T-helper 1 cell treated with Interleukin-12 subunit alpha and Interleukin-12 subunit beta and Interleukin-4 antibody, amounts not matched to agents 30 ng/mL and 1 ng/mL, for 36 hours (primary cell): ENCODE measurements at regions not wholly inside any gene's neighbourhood (a gene's known extent, or its start where the extent isn't known, plus 50 kb on each side); places are given as distances from the start of the nearest gene placed in this dataset.
"Not testable (repeated sequence)": the region's sequence is repeated elsewhere in the genome, so short reads cannot be mapped to it uniquely, and the experiment has no call there.

Source experiments
- intact Hi-C: fragments of 100-400 bp; cut with micrococcal nuclease; formaldehyde crosslinking; loops from one replicate; pipeline ENCODE4 v1.15.1; 2024

DNA sequence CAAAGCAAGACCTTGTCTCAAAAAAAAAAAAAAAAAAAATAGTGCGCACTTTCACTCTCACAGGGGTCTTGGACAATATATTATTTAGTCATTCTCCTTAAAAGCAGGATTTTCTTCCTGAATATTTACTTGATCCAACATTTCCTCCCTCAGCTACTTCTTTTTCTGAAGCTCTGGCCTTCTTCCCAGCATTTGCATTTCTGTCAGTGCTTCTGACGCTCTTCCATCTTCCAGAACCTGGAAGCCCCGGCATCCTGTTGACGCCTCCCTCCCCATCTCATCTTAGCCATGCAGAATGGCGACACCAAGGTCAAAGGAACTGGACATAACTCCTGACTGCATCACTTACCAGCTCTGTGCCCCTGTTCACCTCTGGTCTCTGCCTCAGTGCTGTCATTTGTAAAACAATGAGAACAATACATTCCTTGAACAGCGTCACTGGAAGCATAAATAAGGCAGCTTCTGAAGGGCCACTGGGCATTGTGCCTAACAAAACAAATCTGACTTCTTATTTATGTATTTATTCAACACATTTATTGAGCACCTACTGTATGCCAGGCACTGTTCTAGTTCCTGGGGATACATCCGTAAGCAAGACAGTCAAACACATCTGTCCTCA, 90.9 kb upstream of the MDM1 start:
- intact Hi-C loops: no loop called here

DNA sequence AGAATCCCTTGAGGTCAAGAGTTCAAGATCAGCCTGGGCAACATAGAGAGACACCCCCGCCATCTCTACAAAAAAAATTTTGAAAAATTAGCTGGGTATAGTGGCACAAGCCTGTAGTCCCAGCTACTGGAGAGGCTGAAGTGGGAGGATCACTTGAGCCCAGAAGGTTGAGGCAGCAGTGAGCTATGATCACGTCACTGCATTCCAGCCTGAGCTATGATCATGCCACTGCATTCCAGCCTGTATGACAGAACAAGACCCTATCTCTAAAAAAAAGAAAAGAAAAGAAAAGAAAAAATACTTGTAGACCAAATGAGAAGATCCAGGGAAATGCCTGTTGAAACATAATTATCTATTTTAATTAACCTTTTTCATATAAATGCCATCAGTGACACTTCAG, 93.8 kb upstream of the MDM1 start:
- intact Hi-C loops: no loop called here

DNA sequence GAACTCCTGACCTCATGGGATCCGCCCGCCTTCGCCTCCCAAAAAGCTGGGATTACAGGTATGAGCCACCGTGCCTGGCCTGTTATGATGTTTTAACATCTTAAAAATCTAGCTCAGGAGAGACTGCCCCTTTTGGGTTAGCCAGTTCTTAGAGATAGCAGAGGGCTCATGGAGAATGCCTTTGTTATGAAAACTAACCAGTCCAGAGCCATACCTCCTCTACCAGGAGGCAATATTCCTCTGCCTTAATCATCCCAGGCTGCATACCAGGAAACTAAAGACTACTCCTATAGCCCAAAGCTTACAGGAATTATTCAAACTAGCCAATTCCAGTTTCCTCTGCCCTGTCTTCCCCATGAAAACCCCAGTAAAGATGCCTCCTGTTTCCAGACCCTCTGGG, 96.0 kb upstream of the MDM1 start:
- intact Hi-C loops: no loop called here

DNA sequence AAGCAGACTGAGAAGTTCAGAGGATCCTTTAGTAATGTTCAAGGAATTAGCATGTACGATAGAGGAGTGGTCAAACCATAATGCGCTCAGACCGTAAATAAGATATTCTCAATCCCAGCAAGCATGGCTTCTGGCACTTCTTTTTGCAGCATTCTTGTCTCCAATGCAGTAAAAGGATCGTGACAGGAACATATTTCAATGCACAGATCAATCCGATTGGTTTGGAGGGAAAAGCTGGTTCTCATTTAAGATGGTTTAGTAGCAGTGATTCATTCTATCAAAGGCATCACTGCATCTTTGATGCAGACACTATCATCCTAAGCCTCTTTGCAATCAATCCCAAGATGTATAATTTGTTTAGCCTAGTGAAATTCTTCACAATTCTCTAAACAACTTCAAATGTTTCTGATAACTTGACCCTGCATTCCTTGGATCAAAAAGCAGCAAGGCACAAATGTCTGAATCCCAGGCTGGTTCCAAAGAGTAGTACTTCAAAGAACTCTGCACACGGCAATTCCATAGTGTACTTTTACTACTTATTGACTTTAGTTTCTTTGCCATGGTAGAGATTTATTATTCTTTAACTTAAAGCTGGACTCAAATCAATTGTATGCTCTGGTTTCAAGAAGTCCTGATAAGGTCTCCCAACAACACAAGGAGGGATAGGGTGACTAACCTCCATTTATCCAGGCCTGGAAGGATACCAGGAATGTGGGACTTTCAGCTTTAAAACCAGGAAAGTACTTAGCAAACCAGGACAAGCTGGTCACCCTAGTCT, 96.8 kb upstream of the MDM1 start:
- intact Hi-C loops: no loop called here

DNA sequence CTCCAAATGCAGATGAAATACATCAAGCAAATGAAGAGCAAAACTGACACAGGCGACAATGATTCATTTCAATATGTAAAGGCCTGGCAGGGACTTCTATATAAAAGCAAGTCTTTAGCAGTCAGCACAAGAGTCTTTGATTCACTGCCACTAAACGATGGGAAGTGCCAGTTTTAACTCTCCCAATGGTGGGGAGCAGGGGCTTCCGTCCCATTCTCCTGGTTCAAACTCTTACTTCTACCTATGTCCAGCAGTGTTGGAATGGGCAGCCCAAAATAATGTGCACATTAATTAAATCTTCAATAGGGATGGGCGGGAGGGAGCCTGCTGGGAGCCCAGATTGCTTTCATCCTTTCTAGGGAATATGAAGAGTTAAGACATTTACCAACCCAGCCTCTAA, 97.5 kb upstream of the MDM1 start:
- intact Hi-C loops: no loop called here

DNA sequence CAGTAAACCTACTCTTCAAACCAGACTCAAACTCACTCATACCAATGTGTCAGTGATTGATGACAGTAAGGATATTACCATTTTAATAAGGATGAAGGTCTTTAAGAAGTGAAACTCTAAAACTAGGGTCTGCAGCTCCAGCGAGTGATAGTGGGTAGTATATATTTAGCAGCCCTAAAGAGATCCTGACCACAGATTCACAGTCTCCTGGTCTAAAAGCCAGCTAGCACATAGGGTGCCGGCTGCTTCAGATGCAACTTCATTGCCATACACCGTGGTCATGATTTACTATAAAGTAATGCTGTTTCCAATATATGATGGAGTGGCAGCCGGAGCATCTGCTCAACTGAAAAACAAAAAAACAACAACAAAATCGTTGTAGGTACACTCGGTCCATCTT, 99.6 kb upstream of the MDM1 start:
- intact Hi-C loops: no loop called here

DNA sequence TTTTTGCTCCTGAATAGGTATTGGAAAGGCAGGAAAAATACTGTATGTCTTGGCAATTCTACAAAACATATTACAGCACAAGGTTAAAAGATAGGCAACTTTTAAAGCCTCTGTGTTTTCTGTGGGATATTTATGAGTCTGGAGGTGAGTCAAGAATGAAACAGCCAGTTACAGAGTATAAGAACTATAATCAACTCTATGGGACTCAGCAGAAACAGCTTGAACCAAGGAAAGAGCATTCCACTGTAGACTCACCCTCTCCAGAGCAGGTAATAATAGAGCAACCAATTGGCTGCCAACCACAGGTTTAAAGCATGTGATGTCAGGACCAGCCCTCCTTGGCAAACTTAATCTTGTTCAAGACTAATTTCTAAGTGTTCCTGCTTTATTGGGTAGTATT, 100.5 kb upstream of the MDM1 start:
- intact Hi-C loops: no loop called here

DNA sequence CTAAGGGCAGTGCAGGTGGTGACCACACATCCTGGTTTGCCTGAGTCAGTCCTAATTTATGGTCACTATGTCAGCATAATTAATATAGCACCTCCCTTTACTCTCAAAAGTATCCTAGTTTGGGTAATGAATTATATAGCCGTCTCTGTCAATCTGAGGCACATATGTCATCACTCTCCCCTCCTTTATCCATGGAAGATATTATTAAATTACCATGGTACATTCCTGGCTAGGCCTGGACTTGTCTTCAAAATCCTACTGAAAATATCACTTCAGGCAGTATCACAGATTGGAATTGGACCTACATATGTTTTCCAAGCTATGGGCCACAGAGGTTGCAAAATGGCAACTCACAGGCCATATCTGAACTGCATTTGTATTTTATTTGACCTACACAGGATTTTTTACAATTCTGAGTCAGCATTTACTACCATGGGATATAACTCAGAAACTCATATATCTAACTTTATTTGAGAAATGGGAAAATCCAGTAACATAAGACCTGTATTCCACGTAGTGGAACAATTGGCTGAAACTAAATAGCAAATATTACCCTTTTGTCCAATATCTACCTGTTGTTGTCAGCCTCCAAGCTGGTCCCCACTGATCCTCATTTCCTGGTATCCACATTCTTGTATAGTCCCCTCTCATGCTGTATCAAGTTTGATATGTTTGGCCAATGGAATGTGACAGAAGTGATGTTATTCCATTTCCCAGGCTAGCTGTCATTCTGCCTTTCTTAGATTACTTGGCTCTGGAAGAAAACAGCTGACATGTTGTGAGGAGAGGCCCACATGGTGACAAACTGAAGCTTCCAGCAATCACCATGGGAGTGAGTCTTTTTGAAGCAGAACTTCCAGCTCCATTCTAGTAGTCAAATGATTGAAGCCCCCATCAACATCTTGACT, 102.5 kb upstream of the MDM1 start:
- intact Hi-C loops: no loop called here

DNA sequence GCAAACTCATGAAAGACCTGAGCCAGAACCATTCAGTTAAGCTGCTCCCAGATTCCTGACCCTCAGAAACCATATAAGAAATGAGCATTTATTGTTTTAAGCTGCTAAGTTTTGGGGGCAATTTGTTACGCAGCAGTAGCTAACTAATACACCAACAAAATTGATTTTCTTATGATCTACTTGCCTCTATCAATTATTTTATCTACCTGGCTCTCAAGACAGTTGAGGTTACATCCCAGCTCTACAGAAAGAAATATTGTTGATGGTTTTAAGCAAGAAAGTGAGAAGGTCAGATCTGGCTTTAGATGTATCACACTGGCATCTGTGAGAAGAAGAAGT, 103.1 kb upstream of the MDM1 start:
- intact Hi-C loops: no loop called here

DNA sequence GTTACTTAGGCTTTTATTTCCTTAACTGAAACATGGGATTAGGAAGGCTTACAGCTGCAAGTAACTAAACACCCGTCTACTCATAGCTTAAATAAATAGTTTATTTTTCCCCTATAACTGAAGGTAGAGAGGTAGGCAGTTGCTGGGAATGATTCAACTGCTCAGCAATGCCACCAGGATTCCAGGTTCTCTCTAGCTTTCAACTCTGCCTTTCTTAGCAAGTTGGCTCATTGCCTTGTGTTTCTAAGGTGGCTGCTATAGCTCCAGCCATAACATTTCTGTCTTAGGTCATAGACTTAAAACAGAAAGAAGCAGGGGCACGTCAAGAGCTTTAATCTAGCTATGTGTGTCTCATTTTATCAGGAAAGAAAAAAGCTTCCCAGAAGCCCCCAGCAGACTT, 103.7 kb upstream of the MDM1 start:
- intact Hi-C loops: no loop called here

DNA sequence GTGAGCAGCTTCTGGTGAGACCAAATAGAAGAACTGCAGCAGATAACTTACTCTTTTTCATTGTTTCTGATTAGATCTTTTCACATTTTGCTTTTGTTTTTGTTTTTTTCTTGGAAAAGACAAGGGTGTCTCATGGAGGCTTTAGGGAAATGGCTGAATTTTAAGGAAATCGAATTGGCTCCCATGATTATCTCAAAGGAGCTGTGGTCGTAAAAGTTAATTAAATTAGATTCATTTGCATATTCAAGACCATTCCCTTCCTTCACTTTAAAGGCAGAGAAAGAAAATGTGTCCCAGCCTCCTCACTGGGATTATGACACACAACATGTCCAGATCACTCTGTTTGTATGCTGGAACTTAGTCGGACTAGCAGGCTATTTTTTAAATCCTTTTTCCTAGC, 106.4 kb upstream of the MDM1 start:
- intact Hi-C loops: no loop called here

DNA sequence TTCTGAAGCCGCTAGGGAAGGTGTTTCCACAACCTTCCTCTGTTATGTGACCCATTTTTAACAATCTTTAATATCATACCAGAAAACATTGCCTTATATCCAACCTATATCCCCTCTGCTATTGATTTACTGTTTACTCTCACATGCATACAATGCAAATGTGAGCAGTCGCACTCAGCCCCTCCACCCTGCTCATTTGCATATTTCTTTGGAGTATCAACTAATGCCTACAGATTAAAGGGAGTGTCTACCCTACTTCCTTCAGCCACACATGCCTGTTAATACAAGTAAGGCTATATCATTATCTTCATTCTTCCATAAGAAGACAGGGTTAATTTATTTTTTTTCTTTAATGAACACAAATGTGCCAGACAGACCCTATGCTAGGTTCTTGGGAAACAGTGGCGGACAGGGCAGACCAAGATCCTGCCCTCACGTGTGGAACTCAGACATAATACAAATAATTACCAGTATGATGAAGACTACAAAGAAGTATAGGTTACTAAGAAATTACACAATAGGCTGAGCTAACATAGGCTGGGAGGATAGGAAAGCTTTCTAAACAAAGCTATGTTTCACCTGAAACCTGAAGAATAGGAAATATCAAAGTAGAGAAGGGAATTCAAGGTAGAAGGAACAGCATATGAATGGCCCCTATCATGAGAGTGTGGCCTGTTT, 107.3 kb upstream of the MDM1 start:
- intact Hi-C loops: no loop called here

DNA sequence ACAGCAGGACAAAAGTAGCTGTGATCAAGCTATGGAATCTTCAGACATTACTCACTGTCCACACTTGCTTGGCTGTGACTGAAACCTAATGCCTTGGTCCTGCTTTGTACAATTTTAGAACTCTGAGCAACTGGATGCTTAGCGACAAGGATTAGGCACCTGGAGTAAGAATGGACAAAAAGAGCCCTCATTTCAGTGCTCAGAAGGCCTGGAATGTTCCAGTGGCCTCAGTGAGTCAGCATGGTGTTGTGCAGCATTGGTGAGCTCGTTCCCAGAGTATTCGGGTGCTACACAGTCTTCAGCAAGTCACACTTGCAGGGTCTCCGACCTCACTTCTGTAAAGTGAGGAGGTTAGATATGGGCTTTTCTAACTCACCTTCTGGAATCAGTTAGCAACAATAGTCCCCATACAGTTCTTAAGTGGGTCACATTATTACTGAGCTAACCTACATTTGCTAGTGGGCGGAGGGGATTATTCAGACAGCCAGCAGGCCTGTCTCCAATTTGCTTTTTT, 108.0 kb upstream of the MDM1 start:
- intact Hi-C loops: no loop called here

DNA sequence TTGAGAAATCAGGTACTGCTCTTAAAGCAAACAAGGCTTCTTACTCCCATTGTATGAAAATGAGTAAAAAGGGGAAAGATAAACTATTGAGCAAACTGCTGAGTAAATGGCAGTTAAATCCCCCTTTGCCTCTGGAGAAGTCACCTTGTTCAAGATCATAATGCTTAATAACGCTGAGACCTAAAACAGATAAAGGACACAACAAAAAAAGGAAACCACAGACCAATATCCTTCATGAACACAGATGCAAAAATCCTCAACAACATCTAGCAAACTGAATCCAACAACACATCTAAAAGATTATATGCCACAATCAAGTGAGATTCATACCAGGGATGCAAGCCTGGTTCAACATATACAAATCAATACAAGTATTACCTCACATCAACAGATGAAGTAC, 109.0 kb upstream of the MDM1 start:
- intact Hi-C loops: loop anchor here (1.0 kb wide), 1 partner anchor 10 kb away; no protein-coding TSS in a partner anchor

DNA sequence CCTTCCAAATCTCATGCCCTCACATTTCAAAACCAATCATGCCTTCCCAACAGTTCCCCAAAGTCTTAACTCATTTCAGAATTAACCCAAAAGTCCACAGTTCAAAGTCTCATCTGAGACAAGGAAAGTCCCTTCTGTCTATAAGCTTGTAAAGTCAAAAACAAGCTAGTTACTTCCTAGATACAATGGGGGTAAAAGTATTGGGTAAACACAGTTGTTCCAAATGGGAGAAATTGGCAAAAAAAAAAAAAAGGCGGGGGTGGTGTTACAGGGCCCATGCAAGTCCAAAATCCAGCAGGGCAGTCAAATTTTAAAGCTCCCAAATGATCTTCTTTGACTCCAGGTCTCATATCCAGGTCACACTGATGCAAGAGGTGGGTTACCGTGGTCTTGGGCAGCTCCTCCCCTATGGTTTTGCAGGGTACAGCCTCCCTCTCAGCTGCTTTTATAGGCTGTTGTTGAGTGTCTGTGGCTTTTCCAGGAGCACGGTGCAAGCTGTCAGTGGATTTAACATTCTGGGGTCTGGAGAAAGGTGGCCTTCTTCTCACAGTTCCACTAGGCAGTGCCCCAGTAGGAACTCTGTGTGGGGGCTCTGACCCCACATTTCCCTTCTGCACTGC, 110.3 kb upstream of the MDM1 start:
- intact Hi-C loops: not testable (repeated sequence)

DNA sequence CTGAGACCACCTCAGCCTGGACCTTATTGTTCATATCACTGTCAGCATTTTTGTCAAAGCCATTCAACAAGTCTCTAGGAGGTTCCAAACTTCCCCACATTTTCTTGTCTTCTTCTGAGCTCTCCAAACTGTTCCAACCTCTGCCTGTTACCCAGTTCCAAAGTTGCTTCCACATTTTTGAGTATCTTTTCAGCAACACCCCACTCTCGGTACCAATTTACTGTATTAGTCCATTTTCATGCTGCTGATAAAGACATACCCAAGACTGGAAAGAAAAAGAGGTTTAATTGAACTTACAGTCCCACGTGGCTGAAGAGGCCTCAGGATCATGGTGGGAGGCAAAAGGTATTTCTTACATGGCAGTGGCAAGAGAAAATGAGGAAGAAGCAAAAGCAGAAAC, 111.5 kb upstream of the MDM1 start:
- intact Hi-C loops: not testable (repeated sequence)

DNA sequence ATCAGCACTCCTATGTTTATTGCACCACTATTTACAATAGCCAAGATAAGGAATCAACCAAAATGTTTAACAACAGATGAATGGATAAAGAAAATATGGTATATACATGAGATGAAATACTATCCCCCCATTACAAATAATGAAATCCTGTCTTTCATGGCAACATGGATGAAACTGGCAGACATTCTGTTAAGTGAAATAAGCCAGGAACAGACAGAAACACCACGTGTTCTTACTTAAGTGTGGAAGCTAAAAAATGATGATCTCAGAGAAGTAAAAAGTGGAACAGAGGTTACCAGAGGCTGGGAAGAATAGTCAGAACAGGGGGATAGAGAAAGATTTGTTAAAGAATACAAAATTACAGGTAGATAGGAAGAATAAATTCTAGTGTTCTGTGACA, 113.7 kb upstream of the MDM1 start:
- intact Hi-C loops: loop anchor here (2.0 kb wide), 1 partner anchor 17 kb away; no protein-coding TSS in a partner anchor

DNA sequence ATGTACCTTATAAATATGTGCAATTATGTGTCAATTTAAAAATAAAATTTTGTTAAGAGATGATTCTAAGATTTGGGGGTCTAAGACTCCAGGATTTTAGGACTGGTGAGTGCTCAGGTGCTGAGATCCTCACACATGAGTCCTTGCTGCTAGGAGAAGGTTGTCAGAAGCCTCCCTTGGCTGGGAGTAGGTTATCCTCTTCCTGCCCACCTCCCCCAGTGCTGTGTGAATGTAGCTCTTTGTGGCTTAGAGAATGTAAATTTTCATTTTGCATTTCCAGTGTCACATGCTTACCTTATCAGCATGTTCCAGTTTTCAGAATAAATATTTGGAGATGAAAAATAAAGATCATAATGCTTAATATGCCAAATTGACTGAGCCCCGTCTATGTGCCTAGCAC, 114.2 kb upstream of the MDM1 start:
- intact Hi-C loops: loop anchor here (2.0 kb wide), 1 partner anchor 16 kb away; no protein-coding TSS in a partner anchor

DNA sequence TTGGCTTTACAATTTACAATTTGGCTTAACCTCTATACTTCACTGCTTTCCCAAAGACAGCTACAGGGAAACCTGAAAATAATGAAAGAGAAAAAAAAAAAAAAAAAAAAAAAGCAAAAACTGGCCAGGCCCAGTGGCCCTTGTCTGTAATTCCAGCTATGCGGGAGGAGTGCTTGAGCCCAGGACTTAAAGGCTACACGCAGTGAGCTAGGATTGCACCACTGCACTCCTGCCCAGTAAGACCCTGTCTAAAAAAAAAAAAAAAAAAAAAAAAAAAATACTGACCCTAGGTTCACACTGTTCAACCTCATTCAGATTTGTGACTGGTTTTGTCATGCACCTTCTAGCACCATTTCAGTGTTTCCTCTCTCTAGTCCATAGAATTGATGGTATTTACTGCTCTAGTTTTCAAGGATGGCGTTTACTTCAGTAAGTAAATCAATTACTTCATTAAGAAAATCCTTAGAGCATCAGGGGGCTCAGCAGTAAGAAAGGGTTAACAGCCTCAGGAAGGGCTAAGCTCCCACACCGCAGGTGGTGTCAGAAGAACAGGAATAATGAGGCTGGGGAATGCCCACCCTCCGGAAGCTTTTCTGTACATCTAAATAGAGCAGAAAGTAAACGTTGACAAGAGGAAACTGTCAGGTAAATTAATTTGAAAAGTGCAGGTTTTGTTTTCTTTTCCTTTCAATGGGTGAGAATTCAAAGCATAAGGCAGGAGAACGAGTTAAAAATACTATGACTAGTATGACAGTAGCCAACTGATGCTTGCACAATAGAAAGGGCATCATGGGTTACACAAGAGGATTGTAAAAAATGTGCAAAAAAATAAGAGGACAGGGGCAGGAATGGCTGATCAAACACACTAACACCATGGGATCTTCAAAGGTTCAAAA, 115.0 kb upstream of the MDM1 start:
- intact Hi-C loops: loop anchor here (2.0 kb wide), 1 partner anchor 16 kb away; no protein-coding TSS in a partner anchor

DNA sequence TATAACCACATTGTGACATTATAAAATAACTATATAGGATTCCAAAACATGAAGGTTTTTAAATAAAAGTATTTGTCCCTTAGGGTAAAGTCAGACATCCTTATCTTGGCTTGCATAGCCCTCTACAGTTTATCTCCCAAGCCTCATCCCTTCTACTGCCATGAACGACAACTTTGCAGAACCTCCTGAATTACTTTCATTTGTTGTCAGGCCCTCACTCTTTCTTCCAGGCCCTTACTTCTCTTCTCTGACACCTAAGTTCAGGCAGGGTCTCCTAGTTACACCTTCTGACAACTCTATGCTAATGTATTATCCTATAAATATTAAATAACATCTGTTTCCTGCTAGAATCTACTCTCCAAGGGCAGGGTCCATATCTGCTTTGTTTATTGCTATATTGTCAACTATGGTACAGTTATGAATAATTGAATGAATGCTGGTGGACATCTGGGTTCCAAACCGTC, 115.7 kb upstream of the MDM1 start:
- intact Hi-C loops: loop anchor here (2.0 kb wide), 1 partner anchor 15 kb away; no protein-coding TSS in a partner anchor
